ENCODE measurements at regions not wholly inside any gene's neighbourhood (a gene's known extent, or its start where the extent isn't known, plus 50 kb on each side); places are given as distances from the start of the nearest gene placed in this dataset.

GRCh38 chr1:57782357-57782756, 358.5 kb upstream of the DAB1 start:
- intact Hi-C loops (cut with DNase I), result no loop called here
- Histone ChIP-seq H3K27ac (no peak overlapping the region), H3K9me3 (no peaks in the 10 kb centered on the region), H3K4me3 (no peak overlapping the region), H3K4me1 (no peaks in the 10 kb centered on the region), H3K36me3 (replicated peaks in 1 of 2; ENCODE audit: insufficient read depth in 1 of 2, low read depth in 2 of 2) (no peaks in the 10 kb centered on the region), H3K27me3 (no peaks in the 10 kb centered on the region)
- WGBS, 2 donors, result 48 to 72% methylated on average over 2 of the region's 2 CpGs
- DNase-seq, result no peak
- no peak for ATAC-seq
- TF ChIP-seq, protein P1, sequence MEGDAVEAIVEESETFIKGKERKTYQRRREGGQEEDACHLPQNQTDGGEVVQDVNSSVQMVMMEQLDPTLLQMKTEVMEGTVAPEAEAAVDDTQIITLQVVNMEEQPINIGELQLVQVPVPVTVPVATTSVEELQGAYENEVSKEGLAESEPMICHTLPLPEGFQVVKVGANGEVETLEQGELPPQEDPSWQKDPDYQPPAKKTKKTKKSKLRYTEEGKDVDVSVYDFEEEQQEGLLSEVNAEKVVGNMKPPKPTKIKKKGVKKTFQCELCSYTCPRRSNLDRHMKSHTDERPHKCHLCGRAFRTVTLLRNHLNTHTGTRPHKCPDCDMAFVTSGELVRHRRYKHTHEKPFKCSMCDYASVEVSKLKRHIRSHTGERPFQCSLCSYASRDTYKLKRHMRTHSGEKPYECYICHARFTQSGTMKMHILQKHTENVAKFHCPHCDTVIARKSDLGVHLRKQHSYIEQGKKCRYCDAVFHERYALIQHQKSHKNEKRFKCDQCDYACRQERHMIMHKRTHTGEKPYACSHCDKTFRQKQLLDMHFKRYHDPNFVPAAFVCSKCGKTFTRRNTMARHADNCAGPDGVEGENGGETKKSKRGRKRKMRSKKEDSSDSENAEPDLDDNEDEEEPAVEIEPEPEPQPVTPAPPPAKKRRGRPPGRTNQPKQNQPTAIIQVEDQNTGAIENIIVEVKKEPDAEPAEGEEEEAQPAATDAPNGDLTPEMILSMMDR (IDR thresholded peaks at IDR 0.05), result no peak
- TF ChIP-seq POLR2A (IDR thresholded peaks at IDR 0.05), result no peak

GRCh38 chr1:57772580-57773195, 348.8 kb upstream of the DAB1 start:
- no peaks in the 10 kb centered on the region for H3K27me3 ChIP-seq
- no peaks in the 10 kb centered on the region for H3K4me1 ChIP-seq
- H3K9me3 ChIP-seq, result no peaks in the 10 kb centered on the region
- DNase-seq (no peak), ATAC-seq (no peak)
- no peak overlapping the region for H3K4me3 ChIP-seq
- H3K27ac ChIP-seq, result no peak overlapping the region
- intact Hi-C loops (cut with DNase I), result no loop called here
- TF ChIP-seq POLR2A (IDR thresholded peaks at IDR 0.05), result no peak
- TF ChIP-seq, protein P1 (IDR thresholded peaks at IDR 0.05), result no peak
- H3K36me3 ChIP-seq (replicated peaks in 1 of 2; ENCODE audit: insufficient read depth in 1 of 2, low read depth in 2 of 2), result no peaks in the 10 kb centered on the region
- 17 to 35% methylated on average over 1 of the region's 1 CpG for WGBS, 2 donors

DNA sequence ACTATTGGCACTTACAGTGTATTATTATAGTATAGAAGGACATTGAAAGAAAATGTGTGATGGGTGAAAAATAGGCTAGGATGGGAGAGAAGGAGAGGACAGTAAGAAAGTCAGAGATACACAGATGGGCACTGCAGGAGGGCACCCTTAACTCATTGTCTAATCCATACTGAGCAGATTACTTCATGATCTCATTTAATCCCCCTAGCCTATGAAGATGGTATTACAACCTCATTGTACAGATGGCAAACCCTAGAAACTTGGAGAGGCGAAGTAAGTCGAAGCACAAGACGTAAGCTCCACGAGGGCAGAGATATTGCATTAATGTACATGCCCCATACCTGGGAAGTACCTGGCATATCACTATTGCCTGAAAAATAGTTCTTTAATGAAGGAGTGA, 346.9 kb upstream of the DAB1 start:
- Histone ChIP-seq H3K9me3 (no peaks in the 10 kb centered on the region), H3K4me3 (no peak overlapping the region), H3K27ac (no peak overlapping the region), H3K36me3 (replicated peaks in 1 of 2; ENCODE audit: insufficient read depth in 1 of 2, low read depth in 2 of 2) (no peaks in the 10 kb centered on the region), H3K4me1 (no peaks in the 10 kb centered on the region), H3K27me3 (no peaks in the 10 kb centered on the region)
- ATAC-seq (no peak), DNase-seq (no peak)
- intact Hi-C loops (cut with DNase I), result no loop called here
- no peak for TF ChIP-seq POLR2A (IDR thresholded peaks at IDR 0.05)
- TF ChIP-seq, protein P1 (IDR thresholded peaks at IDR 0.05), result no peak
- WGBS, 2 donors, result 76 to 79% methylated on average over 4 of the region's 4 CpGs

- ATAC-seq (no peak), DNase-seq (no peak)
- WGBS, 2 donors, result 69 to 72% methylated on average over 1 of the region's 1 CpG
- H3K36me3 ChIP-seq (replicated peaks in 1 of 2; ENCODE audit: insufficient read depth in 1 of 2, low read depth in 2 of 2), result no peaks in the 10 kb centered on the region
- no peak for TF ChIP-seq POLR2A (IDR thresholded peaks at IDR 0.05)
- TF ChIP-seq, protein P1 (IDR thresholded peaks at IDR 0.05), result no peak
- no peak overlapping the region for H3K4me3 ChIP-seq
- intact Hi-C loops (cut with DNase I), result no loop called here
- no peaks in the 10 kb centered on the region for H3K27me3 ChIP-seq
- no peak overlapping the region for H3K27ac ChIP-seq
- no peaks in the 10 kb centered on the region for H3K4me1 ChIP-seq
- H3K9me3 ChIP-seq, result no peaks in the 10 kb centered on the region
These were observed 346.4 kb upstream of the DAB1 start for GRCh38 chr1:57770236-57770635.

GRCh38 chr1:57761628-57762027, 337.8 kb upstream of the DAB1 start:
- TF ChIP-seq POLR2A (IDR thresholded peaks at IDR 0.05), result no peak
- TF ChIP-seq, protein P1 (IDR thresholded peaks at IDR 0.05), result no peak
- ATAC-seq (no peak), DNase-seq (no peak)
- Histone ChIP-seq H3K4me1 (no peaks in the 10 kb centered on the region), H3K36me3 (replicated peaks in 1 of 2; ENCODE audit: insufficient read depth in 1 of 2, low read depth in 2 of 2) (no peaks in the 10 kb centered on the region), H3K27me3 (no peaks in the 10 kb centered on the region), H3K27ac (no peak overlapping the region), H3K4me3 (no peak overlapping the region), H3K9me3 (no peaks in the 10 kb centered on the region)
- intact Hi-C loops (cut with DNase I), result no loop called here
- 45 to 49% methylated on average over 8 of the region's 8 CpGs for WGBS, 2 donors

All from body of pancreas (tissue), 4 donors.